Heart right ventricle (tissue), 16 donors: ENCODE measurements at regions not wholly inside any gene's neighbourhood (a gene's known extent, or its start where the extent isn't known, plus 50 kb on each side); places are given as distances from the start of the nearest gene placed in this dataset.

Experiments used
- ATAC-seq, 8 donors: fragments of 200-7000 bp; cut with Tn5 transposase; one replicate each; pipeline ENCODE4 v1.9.1; 2020; ENCODE audit warnings: mild to moderate bottlenecking in 8 of 8, moderate library complexity in 8 of 8, moderate number of reproducible peaks in 1 of 8
- DNase-seq, 2 donors: peaks; one replicate each; pipeline ENCODE4 v3.0.0-alpha.2; 2020
- H3K27ac ChIP-seq, 10 donors: fragments of 200-600 bp; sonication (generic) in 2 of 10; one replicate each; pipeline versions ENCODE4 v1.5.0 to v1.8.0; 2020 to 2022; ENCODE audit warnings: mild to moderate bottlenecking in 3 of 10
- H3K27me3 ChIP-seq, 7 donors: fragments of 200-600 bp; one replicate each; pipeline ENCODE4 v1.8.0; 2021 to 2022; ENCODE audit warnings: mild to moderate bottlenecking in 2 of 7
- H3K36me3 ChIP-seq, 9 donors: fragments of 200-600 bp; sonication (generic) in 1 of 9; one replicate each; pipeline versions ENCODE4 v1.5.0 to v1.8.0; 2020 to 2022; ENCODE audit warnings: mild to moderate bottlenecking in 2 of 9
- H3K4me1 ChIP-seq, 9 donors: fragments of 200-600 bp; sonication (generic) in 1 of 9; one replicate each; pipeline versions ENCODE4 v1.5.0 to v1.8.0; 2020 to 2022; ENCODE audit warnings: mild to moderate bottlenecking in 4 of 9
- H3K4me3 ChIP-seq, 10 donors: fragments of 200-600 bp; sonication (generic) in 2 of 10; one replicate each; pipeline versions ENCODE4 v1.5.0 to v1.8.0; 2020 to 2022; ENCODE audit warnings: mild to moderate bottlenecking in 7 of 10, moderate library complexity in 2 of 10
- H3K9me3 ChIP-seq, 11 donors: fragments of 200-600 bp in 10 of 11; sonication (generic) in 2 of 11; one replicate each; pipeline versions ENCODE4 v1.5.0 to v1.8.0; 2013 to 2022; ENCODE audit warnings: mild to moderate bottlenecking in 2 of 11, control low read depth in 1 of 11, moderate library complexity in 1 of 11
- CTCF ChIP-seq, 9 donors: fragments of 200-600 bp; sonication (generic) in 2 of 9; IDR thresholded peaks; one replicate each; pipeline versions ENCODE4 v1.5.0 to v1.8.0; 2021 to 2022; ENCODE audit warnings: antibody characterized with exemption in 9 of 9, mild to moderate bottlenecking in 5 of 9, moderate library complexity in 1 of 9
- WGBS, 2 donors: extraction: QIAGEN DNeasy Blood & Tissue Kit; methylation state at CpG; one replicate each; pipeline ENCODE4 v1.1.7; 2013; ENCODE audit warnings: inconsistent platforms in 1 of 2; 5-methylcytosine and 5-hydroxymethylcytosine counted together
- intact Hi-C, 10 donors: fragments of 100-400 bp; cut with DNase I; formaldehyde crosslinking; loops; one replicate each; pipeline versions ENCODE4 v1.11.1 to v1.14.2; 2022
- donor health status: Arrhythmogenic right ventricular cardiomyopathy.
- donor health status: ischemic (EF 13 %, LVEDD 7.1; RV severe dilation, severe dysfunction).
- donor health status: healthy with polysubstance abuse.
- donor health status: DM: no; HTN: yes; CAD: no.
- donor health status: DM: no; HTN: no; CAD: no.
- donor health status: ischemic (EF 25% LVEDD 6.9; RV normal size, moderate dysfunction).
- donor health status: ischemic (EF 25% LVEDD 5.7; RV mildly dilated, moderate dysfunction).
- donor health status: healthy.
- donor health status: DM: yes; HTN: yes; CAD: no.
- donor health status: Ischemic cardiomyopathy.
- donor health status: ischemic (EF 35%, LVEDD 5.7; RV mildly dilated, moderate dysfunction).
- donor health status: nonischemic (EF 11% LVEDD 7.7; RV severe dilation, severe dysfunction).
- donor health status: DM: yes; HTN: yes; CAD: no.
- donor health status: PGD.
- donor health status: ischemic (EF 29% LVEDD 5.4; RV normal size, mild dysfunction).
- donor health status: nonischemic (EF 23%, LVEDD 6.1; RV moderate dilation, normal function).

GRCh38 chr16:6641091-6641490 is 691.6 kb upstream of the RBFOX1 start:
- peak in 2 of 8 donors; percentile 47 to 73 for ATAC-seq
- H3K4me1 ChIP-seq = peaks cover 0 to 4% (median 0%) of the 10 kb centered on the region in 9 donors

DNA sequence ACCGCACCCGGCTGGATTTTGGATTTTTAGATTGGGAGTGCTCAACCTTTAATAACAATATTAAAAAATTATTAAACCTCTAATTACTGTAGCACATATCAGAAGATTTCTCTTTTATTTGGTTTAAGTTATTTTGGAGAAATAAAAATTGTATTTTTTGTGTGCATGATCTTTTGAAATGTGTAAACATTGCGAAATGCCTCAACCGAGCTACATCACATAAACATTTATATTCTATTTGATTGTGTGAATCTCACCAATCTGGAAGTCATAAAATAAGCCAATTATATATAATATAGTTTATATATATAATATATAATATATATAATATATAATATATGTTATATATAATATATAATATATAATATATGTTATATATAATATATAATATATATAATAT is 696.2 kb upstream of the RBFOX1 start:
- DNase-seq = no peak
- H3K27ac ChIP-seq = no peak overlapping the region
- H3K36me3 ChIP-seq = no peaks in the 10 kb centered on the region
- H3K27me3 ChIP-seq = peaks cover 0 to 13% (median 0%) of the 10 kb centered on the region in 7 donors
- H3K9me3 ChIP-seq = no peaks in the 10 kb centered on the region
- ATAC-seq = no peak
- no peaks in the 10 kb centered on the region for H3K4me1 ChIP-seq
- intact Hi-C loops = no loop called here
- 97 to 99% methylated on average over 4 of the region's 4 CpGs for WGBS, 2 donors
- H3K4me3 ChIP-seq = no peak overlapping the region
- no peak for TF ChIP-seq CTCF (IDR thresholded peaks at IDR 0.05)

More at GRCh38 chr16:6641091-6641490, 691.6 kb upstream of the RBFOX1 start:
- no peak for DNase-seq
- no peak overlapping the region for H3K27ac ChIP-seq
- H3K36me3 ChIP-seq = no peaks in the 10 kb centered on the region
- H3K4me3 ChIP-seq = no peak overlapping the region
- peaks cover 0 to 44% (median 25%) of the 10 kb centered on the region in 7 donors for H3K27me3 ChIP-seq
- 42 to 47% methylated on average over 10 of the region's 10 CpGs for WGBS, 2 donors
- TF ChIP-seq CTCF (IDR thresholded peaks at IDR 0.05) = no peak
- H3K9me3 ChIP-seq = no peaks in the 10 kb centered on the region
- intact Hi-C loops = loop anchor here in 8 of 10 donors (5.0 to 10.0 kb wide), 6 partner anchors 1136 to 1406 kb away; no protein-coding TSS in a partner anchor

DNA sequence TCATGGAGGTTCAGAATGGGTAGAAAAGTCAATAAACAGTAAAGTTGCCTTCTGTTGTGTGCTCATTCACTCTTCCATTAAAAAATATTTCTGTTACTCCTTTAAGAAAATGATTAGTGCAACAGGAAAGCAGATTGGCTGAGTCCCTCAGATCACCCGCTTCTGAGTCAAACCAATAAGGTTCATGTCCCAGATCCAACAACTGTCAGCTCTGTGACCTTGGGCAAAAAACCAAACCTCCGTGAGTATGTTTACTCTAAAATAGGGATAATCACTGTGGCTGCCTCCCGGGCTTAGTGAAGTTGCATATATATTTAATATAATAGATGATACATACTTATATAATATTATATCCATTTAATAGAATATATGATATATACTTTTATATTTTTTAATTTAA is 698.5 kb upstream of the RBFOX1 start:
- Histone ChIP-seq H3K36me3 (no peaks in the 10 kb centered on the region), H3K27me3 (peaks cover 0 to 5% (median 0%) of the 10 kb centered on the region in 7 donors), H3K4me3 (no peak overlapping the region), H3K27ac (no peak overlapping the region), H3K4me1 (no peaks in the 10 kb centered on the region), H3K9me3 (no peaks in the 10 kb centered on the region)
- DNase-seq (no peak), ATAC-seq (no peak)
- 82 to 85% methylated on average over 3 of the region's 3 CpGs for WGBS, 2 donors
- intact Hi-C loops = no loop called here
- no peak for TF ChIP-seq CTCF (IDR thresholded peaks at IDR 0.05)

GRCh38 chr16:6633456-6633855 is 699.2 kb upstream of the RBFOX1 start:
- Histone ChIP-seq H3K4me3 (no peak overlapping the region), H3K27ac (no peak overlapping the region), H3K4me1 (no peaks in the 10 kb centered on the region), H3K27me3 (no peaks in the 10 kb centered on the region), H3K36me3 (no peaks in the 10 kb centered on the region), H3K9me3 (no peaks in the 10 kb centered on the region)
- intact Hi-C loops = no loop called here
- DNase-seq = no peak
- no peak for TF ChIP-seq CTCF (IDR thresholded peaks at IDR 0.05)
- WGBS, 2 donors = 74 to 87% methylated on average over 5 of the region's 5 CpGs
- ATAC-seq = no peak
